Thymus (tissue), 11 donors: ENCODE measurements at regions not wholly inside any gene's neighbourhood (a gene's known extent, or its start where the extent isn't known, plus 50 kb on each side); places are given as distances from the start of the nearest gene placed in this dataset.

Experiments
- DNase-seq, 9 donors: peaks; one replicate each; pipeline ENCODE4 v3.0.0-alpha.2; 2013; ENCODE audit warnings: low spot score in 9 of 9, low read depth in 6 of 9, missing footprints in 1 of 9
- H3K27ac ChIP-seq, 2 donors: one replicate each; pipeline ENCODE4 v1.5.1; 2013; ENCODE audit warnings: control low read depth in 1 of 2, low read depth in 1 of 2, low read length in 1 of 2, mild to moderate bottlenecking in 1 of 2, moderate library complexity in 1 of 2
- H3K27me3 ChIP-seq, 2 donors: one replicate each; pipeline ENCODE4 v1.5.1; 2013; ENCODE audit warnings: low read length in 1 of 2; ENCODE audit not compliant: control insufficient read depth in 2 of 2, insufficient read depth in 1 of 2
- H3K36me3 ChIP-seq, 2 donors: one replicate each; pipeline ENCODE4 v1.5.1; 2013; ENCODE audit warnings: low read length in 1 of 2, mild to moderate bottlenecking in 1 of 2, moderate library complexity in 1 of 2; ENCODE audit not compliant: control insufficient read depth in 2 of 2, insufficient read depth in 2 of 2
- H3K4me1 ChIP-seq, 2 donors: one replicate each; pipeline ENCODE4 v1.5.1; 2013; ENCODE audit warnings: low read length in 2 of 2; ENCODE audit not compliant: control insufficient read depth in 2 of 2, insufficient read depth in 2 of 2
- H3K4me3 ChIP-seq, 2 donors: one replicate each; pipeline ENCODE4 v1.5.1; 2013; ENCODE audit warnings: low read length in 2 of 2, control low read depth in 1 of 2, mild to moderate bottlenecking in 1 of 2
- H3K9me3 ChIP-seq, 2 donors: one replicate each; pipeline ENCODE4 v1.5.1; 2013; ENCODE audit warnings: low read length in 1 of 2, mild to moderate bottlenecking in 1 of 2; ENCODE audit not compliant: control insufficient read depth in 2 of 2, insufficient read depth in 1 of 2
- WGBS: extraction: QIAGEN DNeasy Blood & Tissue Kit; methylation state at CpG from one replicate; pipeline ENCODE4 v1.1.7; 2013; 5-methylcytosine and 5-hydroxymethylcytosine counted together
- donor health status: healthy.

DNA sequence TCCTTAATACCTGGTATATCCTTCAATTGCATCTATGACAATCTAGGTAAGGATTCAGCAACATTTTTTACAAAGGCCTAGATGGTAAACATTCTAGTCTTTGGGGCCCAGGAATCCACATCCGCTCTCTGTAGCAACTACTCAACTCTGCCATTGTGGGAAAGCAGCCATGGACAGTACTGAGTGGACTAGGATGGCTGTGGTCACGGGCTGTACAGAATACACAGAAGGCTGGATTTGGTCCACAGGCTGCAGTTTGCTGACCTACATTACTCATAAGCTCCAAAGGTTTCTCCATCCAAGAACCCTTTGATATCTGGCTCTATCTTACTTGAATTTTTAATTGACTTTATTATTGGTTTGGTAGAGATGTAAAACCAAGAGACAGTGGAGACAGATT is 418.3 kb upstream of the LRRTM1 start:
- 91% methylated on average over 2 of the region's 2 CpGs for WGBS
- peaks cover 0 to 12% of the 10 kb centered on the region in 2 donors for H3K9me3 ChIP-seq
- H3K36me3 ChIP-seq: no peaks in the 10 kb centered on the region
- no peak overlapping the region for H3K27ac ChIP-seq
- H3K4me3 ChIP-seq: no peak overlapping the region
- no peaks in the 10 kb centered on the region for H3K27me3 ChIP-seq
- H3K4me1 ChIP-seq: no peaks in the 10 kb centered on the region
- DNase-seq: no peak

- 93% methylated on average over 3 of the region's 3 CpGs for WGBS
- Histone ChIP-seq H3K4me3 (no peak overlapping the region), H3K27ac (no peak overlapping the region), H3K9me3 (peaks cover 0 to 4% of the 10 kb centered on the region in 2 donors), H3K4me1 (no peaks in the 10 kb centered on the region), H3K36me3 (no peaks in the 10 kb centered on the region), H3K27me3 (no peaks in the 10 kb centered on the region)
- no peak for DNase-seq
Observed at GRCh38 chr2:80719607-80720006, 415.1 kb upstream of the LRRTM1 start.

- Histone ChIP-seq H3K27ac (no peak overlapping the region), H3K4me1 (no peaks in the 10 kb centered on the region), H3K9me3 (peaks cover 0 to 4% of the 10 kb centered on the region in 2 donors), H3K27me3 (no peaks in the 10 kb centered on the region), H3K36me3 (no peaks in the 10 kb centered on the region), H3K4me3 (no peak overlapping the region)
- 80% methylated on average over 1 of the region's 1 CpG for WGBS
- no peak for DNase-seq
Observed at GRCh38 chr2:80715433-80715832, 410.9 kb upstream of the LRRTM1 start.

DNA sequence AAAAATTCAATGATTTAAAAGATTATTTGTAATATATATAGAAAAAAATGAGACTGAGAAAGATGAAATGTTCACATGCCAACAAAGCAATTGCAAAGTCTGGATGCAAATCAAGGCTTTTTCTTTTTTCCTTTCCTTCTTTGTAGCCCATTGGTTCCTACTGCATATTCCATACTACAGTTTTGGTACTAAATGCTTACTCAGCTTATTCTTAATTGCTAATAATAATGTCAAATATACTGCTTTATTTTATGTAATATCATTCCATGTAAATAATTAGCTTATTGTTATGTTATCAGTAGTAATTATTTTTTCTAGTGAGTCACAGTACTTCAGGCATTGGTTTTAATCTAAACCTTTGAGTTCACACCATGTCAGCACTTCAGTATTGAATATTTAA is 407.4 kb upstream of the LRRTM1 start:
- DNase-seq: no peak
- Histone ChIP-seq H3K27ac (no peak overlapping the region), H3K27me3 (no peaks in the 10 kb centered on the region), H3K36me3 (no peaks in the 10 kb centered on the region), H3K9me3 (peaks cover 0 to 1% of the 10 kb centered on the region in 2 donors), H3K4me3 (no peak overlapping the region), H3K4me1 (no peaks in the 10 kb centered on the region)

- Histone ChIP-seq H3K4me1 (no peaks in the 10 kb centered on the region), H3K27me3 (no peaks in the 10 kb centered on the region), H3K9me3 (peaks cover 1 to 3% of the 10 kb centered on the region in 2 donors), H3K27ac (no peak overlapping the region), H3K36me3 (no peaks in the 10 kb centered on the region), H3K4me3 (no peak overlapping the region)
- 97% methylated on average over 2 of the region's 2 CpGs for WGBS
- DNase-seq: no peak
Observed at GRCh38 chr2:80706951-80707350, 402.4 kb upstream of the LRRTM1 start.

DNA sequence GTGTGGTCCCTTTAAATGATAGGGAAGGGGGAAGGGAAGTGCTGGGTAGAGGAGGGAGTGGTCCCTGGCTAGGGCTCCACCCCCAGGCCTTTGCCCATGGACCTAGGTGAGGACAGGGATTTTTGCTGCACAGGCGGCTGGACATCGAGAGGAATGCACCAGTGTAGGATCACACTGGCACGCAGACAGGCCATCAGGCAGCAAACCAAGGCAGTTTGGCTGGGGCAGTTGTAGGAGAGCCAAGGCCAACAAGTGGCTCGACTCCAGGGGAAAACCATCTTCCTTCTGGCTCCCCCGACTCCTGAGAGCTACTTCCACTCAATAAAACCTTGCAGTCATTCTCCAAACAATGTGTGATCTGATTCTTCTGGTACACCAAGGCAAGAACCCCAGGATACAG is 402.0 kb upstream of the LRRTM1 start:
- H3K9me3 ChIP-seq: peaks cover 1 to 3% of the 10 kb centered on the region in 2 donors

DNA sequence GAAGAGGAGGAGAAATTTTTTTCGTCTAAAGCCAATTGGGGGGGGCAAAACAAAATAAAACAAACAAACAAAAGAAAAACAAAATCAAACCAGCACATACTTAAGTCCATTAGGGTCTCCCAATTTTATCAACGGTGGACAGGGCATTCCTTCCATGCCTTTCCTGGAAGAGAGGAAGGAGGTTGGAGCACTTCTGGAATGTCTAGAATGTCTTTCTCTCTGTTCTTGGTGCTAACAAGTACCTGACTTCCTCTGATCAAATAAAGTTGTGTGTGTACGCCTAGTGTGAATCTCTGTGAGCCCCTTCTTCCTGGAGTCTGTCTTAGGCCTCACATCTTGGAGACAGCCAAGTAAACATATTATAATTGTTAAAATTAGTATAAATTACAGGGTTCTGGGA is 399.0 kb upstream of the LRRTM1 start:
- no peak for DNase-seq
- Histone ChIP-seq H3K4me1 (no peaks in the 10 kb centered on the region), H3K27me3 (no peaks in the 10 kb centered on the region), H3K9me3 (peaks cover 1 to 3% of the 10 kb centered on the region in 2 donors), H3K4me3 (no peak overlapping the region), H3K27ac (no peak overlapping the region), H3K36me3 (no peaks in the 10 kb centered on the region)
- WGBS: 67% methylated on average over 3 of the region's 3 CpGs

More for the DNA sequence above, 402.0 kb upstream of the LRRTM1 start:
- H3K27ac ChIP-seq: no peak overlapping the region
- no peaks in the 10 kb centered on the region for H3K27me3 ChIP-seq
- H3K36me3 ChIP-seq: no peaks in the 10 kb centered on the region
- no peak overlapping the region for H3K4me3 ChIP-seq
- no peaks in the 10 kb centered on the region for H3K4me1 ChIP-seq
- no peak for DNase-seq
- 85% methylated on average over 5 of the region's 5 CpGs for WGBS

- Histone ChIP-seq H3K36me3 (no peaks in the 10 kb centered on the region), H3K27ac (no peak overlapping the region), H3K4me3 (no peak overlapping the region), H3K27me3 (no peaks in the 10 kb centered on the region), H3K4me1 (no peaks in the 10 kb centered on the region), H3K9me3 (no peaks in the 10 kb centered on the region)
- no peak for DNase-seq
Observed at GRCh38 chr2:80700961-80701360, 396.4 kb upstream of the LRRTM1 start.
